EH (cell line): ENCODE measurements at regions not wholly inside any gene's neighbourhood (a gene's known extent, or its start where the extent isn't known, plus 50 kb on each side); places are given as distances from the start of the nearest gene placed in this dataset.
A peak's percentile ranks its signal among the peaks of the same experiment; 100 is the strongest.

Experiments
- DNase-seq: peaks from one replicate; pipeline ENCODE4 v3.0.0-alpha.2; 2015; ENCODE audit warnings: low read depth

- peak; percentile 52 for DNase-seq
Measured at GRCh38 chr14:22699801-22700564, 55.8 kb upstream of the OR6J1 start.

GRCh38 chr14:22713631-22713950, 52.9 kb upstream of the OXA1L start:
- DNase-seq = no peak

- no peak for DNase-seq
Measured at GRCh38 chr14:22715186-22715812, 51.2 kb upstream of the OXA1L start.

- DNase-seq = no peak
Measured at GRCh38 chr14:22715890-22716289, 50.6 kb upstream of the OXA1L start.
